Activated T-cell treated with anti-CD3 and anti-CD28 coated beads, Interleukin-2, amount 50 U/mL, for 4 hours (primary cell): ENCODE measurements at regions not wholly inside any gene's neighbourhood (a gene's known extent, or its start where the extent isn't known, plus 50 kb on each side); places are given as distances from the start of the nearest gene placed in this dataset.

Experiments used
- ATAC-seq, 2 donors: fragments of 200-7000 bp; cut with Tn5 transposase; one replicate each; pipeline ENCODE4 v1.10.0; 2021
- DNase-seq: peaks from one replicate; pipeline ENCODE4 v3.0.0-alpha.2; 2020
- H3K27me3 Mint-ChIP-seq: one replicate; pipeline ENCODE4 v1.8.0; 2021; ENCODE audit warnings: low read depth, mixed read lengths
- H3K36me3 Mint-ChIP-seq: one replicate; pipeline ENCODE4 v1.8.0; 2022; ENCODE audit warnings: mixed read lengths; ENCODE audit not compliant: insufficient read depth
- H3K4me1 Mint-ChIP-seq: one replicate; pipeline ENCODE4 v1.8.0; 2021; ENCODE audit warnings: low read depth, mixed read lengths
- H3K4me3 Mint-ChIP-seq: one replicate; pipeline ENCODE4 v1.8.0; 2021; ENCODE audit warnings: mild to moderate bottlenecking, moderate library complexity, mixed read lengths
- H3K9me3 Mint-ChIP-seq: one replicate; pipeline ENCODE4 v1.8.0; 2021; ENCODE audit warnings: mixed read lengths

DNA sequence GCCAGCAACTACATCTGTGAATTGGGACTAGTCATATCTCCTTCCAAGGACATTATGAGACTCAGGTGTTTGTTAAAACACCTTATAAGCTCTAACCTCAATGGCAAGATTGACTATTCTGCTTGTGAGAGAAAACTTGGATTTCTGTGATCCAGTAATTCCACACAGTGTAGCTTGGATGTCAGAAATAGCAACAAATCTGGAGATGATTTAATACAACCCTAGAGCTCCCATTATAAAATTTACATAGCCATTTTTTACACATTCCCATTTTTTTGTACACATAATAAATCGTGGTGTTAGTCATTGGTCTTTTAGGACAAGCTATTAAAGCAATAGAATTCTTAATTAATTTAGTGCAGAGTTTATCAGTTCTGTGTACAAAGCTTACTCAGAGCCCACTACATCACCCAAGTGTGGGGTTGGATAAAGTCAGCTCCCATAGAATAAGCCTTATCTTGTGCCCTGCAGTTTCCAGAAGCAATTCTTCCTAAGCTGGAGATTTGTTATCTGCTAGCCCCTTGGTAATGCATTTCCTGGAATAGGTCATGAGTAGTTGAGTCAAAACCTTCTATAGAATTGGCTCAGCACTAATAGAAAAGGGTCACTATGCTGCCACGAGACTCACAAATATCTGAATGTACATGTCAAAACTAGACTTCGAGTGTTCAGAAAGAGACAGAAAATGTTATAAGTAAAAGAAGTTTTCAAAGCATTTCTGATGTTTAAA, 434.0 kb upstream of the RUNX1 start:
- Mint-ChIP-seq H3K36me3 (peaks cover 2% of the 10 kb centered on the region), H3K27me3 (peaks cover 17% of the 10 kb centered on the region), H3K4me3 (no peak overlapping the region), H3K4me1 (peaks cover 3% of the 10 kb centered on the region), H3K9me3 (peaks cover 8% of the 10 kb centered on the region)
- ATAC-seq = no peak
- no peak for DNase-seq

DNA sequence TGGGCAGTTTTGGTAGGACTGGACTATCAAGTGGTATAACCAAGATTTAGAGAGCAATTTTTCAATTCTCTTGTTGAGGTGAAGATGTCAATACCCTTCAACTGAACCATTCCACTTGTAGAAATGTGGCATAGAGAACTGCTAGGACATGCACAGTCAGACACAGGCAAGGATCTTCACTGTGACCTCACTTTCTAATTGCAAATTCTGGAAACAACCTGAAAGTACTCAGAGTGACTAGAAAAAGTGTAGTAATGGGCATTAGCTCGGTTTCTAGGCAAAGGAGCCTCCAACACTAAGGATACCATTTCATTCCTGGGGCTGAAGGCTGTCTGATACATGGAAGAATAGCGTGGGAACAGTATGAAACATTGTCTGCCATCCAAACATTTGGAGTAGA, 433.0 kb upstream of the RUNX1 start:
- DNase-seq = no peak
- peaks cover 15% of the 10 kb centered on the region for H3K27me3 Mint-ChIP-seq

DNA sequence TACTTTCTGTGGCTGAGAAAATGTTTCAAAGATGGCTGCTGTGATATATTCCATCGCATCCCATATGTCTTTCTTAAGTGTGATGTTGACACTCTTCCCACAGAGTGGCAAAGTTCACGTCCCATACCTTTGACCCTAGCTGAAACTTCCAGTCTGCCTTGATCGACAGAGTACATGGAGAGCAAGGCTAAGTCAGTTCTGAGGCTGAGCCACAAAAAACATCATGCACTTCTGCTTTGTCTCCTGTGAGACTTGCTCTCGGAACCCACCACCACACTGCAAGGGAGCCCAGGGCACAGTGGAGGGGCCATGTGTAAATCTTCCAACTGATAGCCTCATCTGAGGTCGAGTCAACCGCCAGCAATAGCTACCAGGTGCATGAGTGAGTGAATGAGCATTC, 431.9 kb upstream of the RUNX1 start:
- Mint-ChIP-seq H3K4me1 (peaks cover 11% of the 10 kb centered on the region), H3K36me3 (peaks cover 2% of the 10 kb centered on the region), H3K9me3 (peaks cover 8% of the 10 kb centered on the region), H3K27me3 (peaks cover 16% of the 10 kb centered on the region), H3K4me3 (no peak overlapping the region)
- no peak for DNase-seq
- no peak for ATAC-seq

More for the DNA sequence above, 433.0 kb upstream of the RUNX1 start:
- Mint-ChIP-seq H3K36me3 (peaks cover 2% of the 10 kb centered on the region), H3K9me3 (peaks cover 8% of the 10 kb centered on the region), H3K4me1 (peaks cover 6% of the 10 kb centered on the region), H3K4me3 (no peak overlapping the region)
- no peak for ATAC-seq

DNA sequence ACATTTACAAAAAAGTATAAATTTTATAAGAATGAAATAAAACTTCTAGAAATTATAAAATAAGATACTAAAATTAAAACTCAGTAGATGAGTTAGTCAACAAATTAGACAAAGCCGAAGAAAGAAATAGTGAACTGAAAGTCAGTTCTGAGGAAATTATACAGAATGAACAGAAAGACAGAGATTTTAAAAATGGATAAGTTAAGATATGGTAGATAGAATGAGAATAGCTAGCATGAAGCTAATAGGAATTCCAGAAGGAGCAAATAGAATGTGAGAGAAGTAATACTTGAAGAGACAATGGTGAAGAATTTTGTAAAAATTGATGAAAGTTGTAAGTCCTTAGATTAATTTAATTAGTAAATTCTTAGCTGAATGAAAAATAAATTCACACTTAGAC, 430.4 kb upstream of the RUNX1 start:
- Mint-ChIP-seq H3K4me1 (peaks cover 18% of the 10 kb centered on the region), H3K4me3 (no peak overlapping the region), H3K9me3 (peaks cover 8% of the 10 kb centered on the region), H3K36me3 (peaks cover 2% of the 10 kb centered on the region), H3K27me3 (peaks cover 13% of the 10 kb centered on the region)
- no peak for ATAC-seq
- DNase-seq = no peak

DNA sequence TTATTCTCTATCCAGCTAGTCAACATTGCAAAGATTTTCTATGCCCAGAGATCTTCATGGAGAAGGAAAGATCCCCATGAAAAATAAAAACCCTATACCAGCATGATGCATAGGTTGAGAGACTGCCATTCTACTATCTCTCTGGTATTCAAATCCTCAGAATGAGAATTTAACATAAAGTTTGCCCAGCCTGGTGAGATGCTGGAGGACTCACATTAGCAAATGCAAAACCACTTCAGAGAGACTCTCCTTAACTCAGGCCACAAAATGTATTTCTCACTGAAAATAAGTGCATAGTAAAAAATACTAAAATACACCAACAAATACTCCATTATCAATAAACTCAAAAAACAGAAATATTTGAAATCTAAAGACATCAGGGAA, 430.0 kb upstream of the RUNX1 start:
- Mint-ChIP-seq H3K36me3 (peaks cover 2% of the 10 kb centered on the region), H3K9me3 (peaks cover 8% of the 10 kb centered on the region), H3K4me1 (peaks cover 18% of the 10 kb centered on the region), H3K27me3 (peaks cover 10% of the 10 kb centered on the region), H3K4me3 (no peak overlapping the region)
- ATAC-seq (no peak), DNase-seq (no peak)

DNA sequence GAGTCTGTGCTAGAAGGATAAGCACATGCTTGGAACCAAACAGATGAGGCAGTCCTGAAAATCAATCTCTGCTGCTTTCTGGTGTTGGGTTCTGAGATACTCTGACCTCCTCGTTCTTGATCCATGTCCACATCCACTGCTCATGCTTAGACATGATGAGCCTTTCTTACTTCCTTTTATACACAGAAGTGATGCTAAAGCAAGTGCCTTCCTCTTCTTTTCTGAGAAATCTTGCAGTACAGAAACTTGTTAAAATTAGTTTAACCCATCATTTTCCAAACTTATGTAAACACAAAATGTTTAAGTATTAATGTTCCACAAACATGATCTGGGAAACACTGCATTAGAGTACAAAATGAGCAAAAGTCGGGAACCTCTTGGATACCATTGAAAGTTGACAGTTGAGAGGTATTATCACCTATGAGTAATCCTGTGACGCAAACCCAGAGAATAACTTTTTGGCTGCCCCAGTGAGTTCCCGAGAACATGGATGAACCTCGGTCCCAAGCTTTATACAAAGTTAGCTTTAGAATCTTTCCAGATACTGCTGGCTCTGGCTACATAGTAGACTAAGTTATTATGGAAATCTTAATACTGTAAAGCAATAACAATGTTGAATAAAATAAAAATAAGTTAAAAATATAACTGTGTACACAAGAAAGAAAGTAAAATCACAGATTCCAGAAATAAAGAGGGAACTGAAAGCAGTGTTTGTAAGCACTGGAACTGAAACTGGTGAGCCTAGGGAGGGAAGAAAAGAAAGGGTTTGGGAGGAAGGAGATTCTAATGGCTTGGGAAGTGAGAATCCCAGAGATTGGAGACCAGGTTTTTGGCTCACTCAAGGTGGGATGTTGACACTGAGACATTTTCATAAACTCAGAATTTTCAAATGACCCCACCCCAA, 429.3 kb upstream of the RUNX1 start:
- peaks cover 9% of the 10 kb centered on the region for H3K27me3 Mint-ChIP-seq
- no peak for ATAC-seq
- peaks cover 2% of the 10 kb centered on the region for H3K36me3 Mint-ChIP-seq
- H3K9me3 Mint-ChIP-seq = peaks cover 8% of the 10 kb centered on the region
- no peak overlapping the region for H3K4me3 Mint-ChIP-seq
- peaks cover 18% of the 10 kb centered on the region for H3K4me1 Mint-ChIP-seq
- DNase-seq = no peak

DNA sequence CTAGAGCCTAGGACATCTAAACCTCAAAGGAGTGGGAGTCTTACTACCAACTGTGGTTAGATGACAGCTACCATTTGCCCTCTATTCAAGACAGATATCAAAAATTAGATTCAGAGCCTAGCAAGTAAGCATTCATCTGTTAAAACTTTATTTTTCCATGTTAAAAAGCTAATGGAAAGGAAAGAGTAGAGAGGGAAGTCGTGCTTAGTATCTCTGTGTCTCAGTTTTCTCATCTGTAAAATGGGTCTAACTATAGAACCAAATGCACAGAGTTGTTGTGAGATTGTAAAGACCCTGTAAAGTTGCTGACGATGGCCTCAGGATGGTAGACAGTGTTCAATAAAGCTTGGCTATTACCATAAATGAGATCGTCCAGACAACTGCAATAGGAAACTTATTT, 428.5 kb upstream of the RUNX1 start:
- peaks cover 8% of the 10 kb centered on the region for H3K9me3 Mint-ChIP-seq
- peaks cover 9% of the 10 kb centered on the region for H3K27me3 Mint-ChIP-seq
- ATAC-seq (no peak), DNase-seq (no peak)
- H3K36me3 Mint-ChIP-seq = peaks cover 2% of the 10 kb centered on the region
- no peak overlapping the region for H3K4me3 Mint-ChIP-seq
- H3K4me1 Mint-ChIP-seq = peaks cover 18% of the 10 kb centered on the region

DNA sequence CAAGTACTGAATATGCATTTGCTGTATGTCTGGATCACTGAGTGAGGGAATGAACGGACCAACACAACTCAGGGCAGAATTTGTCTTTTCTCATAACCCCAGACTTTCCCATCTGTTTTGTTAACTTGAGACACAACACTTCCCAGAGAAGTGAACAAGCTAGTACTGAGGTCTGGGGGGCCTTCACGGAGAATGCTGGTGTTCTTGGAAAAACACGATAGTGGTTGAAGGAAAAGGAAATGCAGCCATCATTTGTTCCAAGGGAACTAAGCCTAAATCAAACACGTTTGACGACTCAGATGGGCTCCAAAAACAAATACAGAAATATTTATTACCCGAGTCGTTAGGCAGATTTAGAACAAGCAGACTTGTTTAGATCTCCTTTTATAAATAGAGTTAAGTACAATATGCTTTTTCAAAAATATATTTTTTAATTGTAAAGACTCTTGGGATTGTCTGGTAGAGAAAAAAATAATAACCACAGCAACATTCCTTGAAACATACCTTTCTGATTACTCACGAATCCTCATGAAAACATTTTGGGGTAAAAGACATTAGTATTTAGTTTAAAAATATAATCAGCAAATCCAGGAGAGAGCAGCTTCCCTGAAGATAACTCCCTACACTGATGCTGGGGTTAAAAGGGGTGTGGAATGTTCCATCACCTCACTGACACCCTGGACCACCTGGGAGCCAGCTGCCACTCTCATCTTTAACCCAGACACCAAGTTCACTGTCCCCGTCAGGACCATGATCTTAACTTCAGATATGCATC, 427.7 kb upstream of the RUNX1 start:
- H3K4me3 Mint-ChIP-seq = no peak overlapping the region
- peaks cover 9% of the 10 kb centered on the region for H3K27me3 Mint-ChIP-seq
- DNase-seq (no peak), ATAC-seq (no peak)
- peaks cover 2% of the 10 kb centered on the region for H3K36me3 Mint-ChIP-seq
- peaks cover 18% of the 10 kb centered on the region for H3K4me1 Mint-ChIP-seq
- H3K9me3 Mint-ChIP-seq = peaks cover 8% of the 10 kb centered on the region

DNA sequence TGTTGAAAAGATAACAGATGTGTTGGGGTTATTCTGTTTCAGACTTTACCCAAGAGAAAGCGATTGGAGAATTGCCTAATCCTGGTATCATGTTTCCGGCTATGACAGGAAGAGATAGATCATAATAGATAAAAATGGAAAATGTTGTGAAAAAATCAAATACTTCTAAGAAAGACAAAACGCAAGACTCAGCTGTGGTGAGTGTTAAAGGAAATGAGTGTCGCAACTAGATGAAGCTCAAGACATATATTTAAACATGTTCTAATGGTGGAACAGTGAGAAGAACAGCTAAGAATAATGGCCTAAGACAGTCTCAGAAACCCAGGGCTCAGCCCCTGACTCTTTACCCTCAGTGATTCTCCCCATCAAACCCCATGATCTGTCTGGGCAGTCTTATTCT, 426.7 kb upstream of the RUNX1 start:
- Mint-ChIP-seq H3K4me1 (peaks cover 18% of the 10 kb centered on the region), H3K27me3 (peaks cover 6% of the 10 kb centered on the region), H3K4me3 (no peak overlapping the region), H3K9me3 (peaks cover 8% of the 10 kb centered on the region), H3K36me3 (peaks cover 2% of the 10 kb centered on the region)
- ATAC-seq = peak; percentile 28 to 34
- no peak for DNase-seq

DNA sequence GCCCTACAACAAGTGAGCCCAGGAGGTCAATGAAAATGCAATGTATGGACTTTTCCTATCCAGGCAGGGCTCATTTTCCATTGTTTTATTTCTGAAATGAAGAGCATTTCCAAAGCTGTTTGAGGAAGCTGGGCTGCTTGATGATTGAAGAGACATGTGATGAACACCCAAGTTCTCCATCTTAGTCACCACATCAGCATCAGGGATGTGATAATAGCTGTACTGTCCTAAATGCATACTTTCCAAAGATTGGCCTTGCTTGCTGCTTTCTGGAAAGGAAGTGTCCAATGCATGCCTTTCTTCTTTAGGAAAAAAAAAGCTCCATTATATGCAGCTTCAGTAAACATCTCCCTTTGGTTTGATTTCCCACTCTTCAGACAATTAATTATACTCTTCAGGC, 425.9 kb upstream of the RUNX1 start:
- peaks cover 18% of the 10 kb centered on the region for H3K4me1 Mint-ChIP-seq
- peaks cover 6% of the 10 kb centered on the region for H3K27me3 Mint-ChIP-seq
- ATAC-seq = no peak
- peaks cover 6% of the 10 kb centered on the region for H3K9me3 Mint-ChIP-seq
- no peak for DNase-seq
- H3K4me3 Mint-ChIP-seq = no peak overlapping the region
- H3K36me3 Mint-ChIP-seq = peaks cover 2% of the 10 kb centered on the region

DNA sequence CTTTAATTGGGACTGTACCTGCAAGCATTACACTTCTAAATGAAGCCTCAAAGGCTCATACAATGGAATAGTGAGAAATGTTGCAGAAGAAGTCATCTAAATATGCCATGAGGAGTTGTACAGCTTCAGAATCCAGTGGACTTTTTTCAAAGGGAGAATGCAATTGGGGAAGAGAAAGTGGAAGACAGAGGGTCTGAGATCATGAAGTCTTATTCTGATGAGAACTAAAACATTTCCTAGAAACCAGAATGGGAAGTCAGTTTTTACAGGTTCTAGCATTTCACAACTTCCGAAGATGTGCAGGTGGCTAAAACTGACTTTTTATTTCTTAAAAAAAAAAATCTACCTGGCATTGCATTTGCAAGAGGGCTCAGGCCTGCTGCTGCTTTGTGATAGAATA, 424.4 kb upstream of the RUNX1 start:
- Mint-ChIP-seq H3K4me3 (no peak overlapping the region), H3K9me3 (no peaks in the 10 kb centered on the region), H3K36me3 (no peaks in the 10 kb centered on the region), H3K4me1 (peaks cover 18% of the 10 kb centered on the region), H3K27me3 (peaks cover 2% of the 10 kb centered on the region)
- ATAC-seq (no peak), DNase-seq (no peak)

DNA sequence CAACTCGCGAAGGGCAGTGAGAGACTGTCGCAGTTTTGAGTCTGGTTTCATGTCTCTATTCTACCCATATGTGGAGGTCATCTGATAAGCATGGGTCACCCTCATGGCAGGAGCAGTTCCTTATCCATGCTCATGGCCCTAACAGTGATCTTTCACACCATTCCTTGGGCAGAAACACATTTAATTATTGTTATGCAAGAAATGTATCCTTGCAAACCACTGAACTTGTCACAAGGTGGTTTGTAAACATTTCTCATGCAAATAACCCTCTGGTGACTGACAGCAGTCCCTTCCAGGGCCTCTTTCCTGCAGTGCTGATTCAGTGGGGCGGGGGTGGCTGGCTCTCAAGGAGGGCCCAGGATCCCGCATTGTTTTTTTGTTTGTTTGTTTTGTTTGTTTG, 421.4 kb upstream of the RUNX1 start:
- Mint-ChIP-seq H3K4me1 (peaks cover 2% of the 10 kb centered on the region), H3K4me3 (no peak overlapping the region), H3K27me3 (peaks cover 2% of the 10 kb centered on the region), H3K9me3 (peaks cover 7% of the 10 kb centered on the region), H3K36me3 (no peaks in the 10 kb centered on the region)
- DNase-seq (no peak), ATAC-seq (no peak)

DNA sequence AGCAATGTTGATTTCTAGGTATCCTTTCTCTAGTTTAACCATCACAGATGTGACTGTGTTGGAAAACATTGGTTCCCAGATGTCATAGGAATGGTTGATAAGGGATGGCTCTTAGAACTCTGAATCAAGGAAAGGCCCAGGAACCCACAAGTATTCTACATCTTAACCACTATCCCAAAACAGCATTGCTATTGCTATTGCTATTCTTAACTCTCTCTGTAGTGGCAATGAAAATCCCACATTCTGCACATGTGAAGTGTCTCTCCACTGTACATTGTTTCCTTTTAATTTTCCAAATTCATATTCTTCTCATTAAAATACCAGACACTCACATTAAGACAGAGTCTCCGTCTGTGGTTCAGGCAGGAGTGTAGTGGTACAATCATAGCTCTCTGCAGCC, 420.4 kb upstream of the RUNX1 start:
- Mint-ChIP-seq H3K4me3 (no peak overlapping the region), H3K36me3 (no peaks in the 10 kb centered on the region), H3K9me3 (peaks cover 7% of the 10 kb centered on the region), H3K4me1 (no peaks in the 10 kb centered on the region), H3K27me3 (peaks cover 2% of the 10 kb centered on the region)
- no peak for ATAC-seq
- DNase-seq = no peak

DNA sequence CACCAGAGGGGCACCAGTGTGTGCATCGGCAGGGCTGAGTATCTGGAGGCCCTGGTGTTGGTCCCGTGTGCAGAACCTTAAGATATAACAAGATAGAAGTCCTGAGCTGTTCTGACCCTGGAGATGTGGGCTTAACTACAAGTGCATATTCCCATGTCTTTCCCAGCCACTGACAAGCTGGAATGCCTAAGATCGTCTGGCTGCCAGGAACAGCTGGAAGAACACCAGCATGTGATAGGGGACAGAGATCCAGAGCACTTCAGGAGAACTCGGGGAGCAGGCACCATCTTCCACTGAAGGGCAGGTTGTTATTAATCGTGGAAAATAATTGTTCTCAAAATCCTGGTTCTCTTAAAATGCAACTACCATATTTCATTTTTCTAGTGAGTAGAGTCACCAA, 419.9 kb upstream of the RUNX1 start:
- H3K4me1 Mint-ChIP-seq = no peaks in the 10 kb centered on the region
- H3K4me3 Mint-ChIP-seq = no peak overlapping the region
- peaks cover 7% of the 10 kb centered on the region for H3K9me3 Mint-ChIP-seq
- no peaks in the 10 kb centered on the region for H3K36me3 Mint-ChIP-seq
- peaks cover 2% of the 10 kb centered on the region for H3K27me3 Mint-ChIP-seq
- DNase-seq (no peak), ATAC-seq (no peak)
